Germinal center (tissue), 1 donor: ENCODE measurements at regions not wholly inside any gene's neighbourhood (a gene's known extent, or its start where the extent isn't known, plus 50 kb on each side); places are given as distances from the start of the nearest gene placed in this dataset.

Experiments used
- DNase-seq: peaks from one replicate; pipeline ENCODE4 v3.0.0; 2012; ENCODE audit warnings: mixed read lengths, low spot score

DNA sequence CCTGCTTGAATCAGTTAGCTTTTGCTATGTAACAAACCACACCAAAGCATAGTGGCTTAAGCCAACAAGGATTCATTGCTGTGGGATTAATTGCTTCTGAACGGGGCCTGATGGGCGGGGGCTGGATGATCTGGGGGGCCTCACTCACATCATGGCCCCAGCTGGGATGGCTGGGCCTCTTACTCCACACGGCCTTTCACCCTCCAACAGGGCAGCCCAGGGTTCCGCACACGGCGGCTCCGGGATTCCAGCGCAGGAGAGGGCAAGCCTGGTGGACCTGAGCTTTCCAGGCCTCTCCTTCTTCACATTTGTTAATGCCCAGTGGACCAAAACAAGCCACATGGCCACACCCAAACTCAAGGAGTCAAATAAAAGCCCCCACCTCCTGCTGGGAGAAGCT is 86.3 kb upstream of the PHLPP1 start:
- DNase-seq = no peak

DNA sequence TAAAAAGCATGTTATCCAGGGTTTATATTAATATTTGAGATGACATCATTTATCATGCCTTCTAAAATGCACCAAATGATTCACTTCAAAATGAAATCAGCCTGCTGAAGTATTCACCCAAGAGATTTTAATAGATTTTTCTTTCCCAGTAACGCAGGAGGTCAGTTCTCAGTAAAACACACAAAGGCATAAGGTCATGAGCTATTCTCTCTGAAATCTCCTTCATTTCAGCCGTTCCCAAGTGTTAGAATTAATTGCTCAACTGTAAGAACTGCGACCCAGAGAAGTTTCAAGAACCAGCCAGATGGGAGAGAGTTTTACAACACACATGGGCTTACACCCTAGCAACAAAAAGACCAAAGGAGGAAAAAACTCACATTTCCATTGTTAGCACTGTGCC is 84.2 kb upstream of the PHLPP1 start:
- DNase-seq = no peak

DNA sequence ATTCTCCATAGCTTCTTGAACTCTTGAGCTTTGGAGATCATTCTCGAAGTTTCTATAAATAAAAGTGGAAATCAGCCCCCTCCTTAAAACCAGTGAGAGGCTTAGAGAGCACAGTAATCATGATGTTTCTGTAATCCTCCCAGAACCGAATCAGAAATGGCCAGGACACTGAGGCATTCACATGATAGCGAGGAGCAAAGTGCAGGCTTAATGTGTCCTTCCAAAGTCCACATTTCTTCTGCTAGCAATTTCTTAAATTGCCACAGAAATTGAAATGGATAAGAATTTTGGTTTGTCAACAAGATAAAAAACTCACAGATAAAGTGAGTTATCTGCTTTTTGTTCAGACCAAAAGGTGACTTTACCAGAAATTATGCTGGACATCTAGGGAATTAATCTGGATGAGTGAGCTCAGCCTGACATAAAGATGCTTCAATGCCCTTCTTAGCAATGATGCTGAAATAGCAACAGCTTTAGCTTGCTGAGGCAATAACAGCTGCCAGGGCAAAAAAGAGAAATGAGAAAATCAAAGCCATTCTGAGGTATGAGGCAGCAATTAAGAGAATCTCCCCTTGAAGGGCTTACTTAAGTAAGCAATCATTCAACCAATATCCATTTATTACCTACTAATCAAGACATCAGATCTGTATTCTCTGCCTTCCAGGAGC is 82.4 kb upstream of the PHLPP1 start:
- no peak for DNase-seq

DNA sequence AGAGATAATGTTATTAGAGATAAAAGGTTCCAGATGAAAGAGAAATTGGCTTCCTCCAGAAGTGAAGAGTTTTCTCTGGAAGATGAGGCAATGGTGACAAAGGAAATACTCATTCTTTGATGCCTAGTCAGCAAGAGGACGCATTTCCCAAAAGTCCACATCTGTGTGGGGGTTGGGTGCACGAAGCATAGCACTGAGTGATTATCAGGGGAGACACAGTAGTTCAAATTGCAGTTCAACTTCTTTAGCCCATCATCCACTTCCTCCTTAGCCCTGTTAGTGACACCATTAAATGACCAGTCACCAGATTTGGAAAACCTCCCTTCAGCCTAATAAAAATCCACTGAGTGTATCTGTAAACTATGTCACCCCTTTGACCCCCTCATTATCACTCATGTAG is 80.9 kb upstream of the PHLPP1 start:
- DNase-seq = no peak

DNA sequence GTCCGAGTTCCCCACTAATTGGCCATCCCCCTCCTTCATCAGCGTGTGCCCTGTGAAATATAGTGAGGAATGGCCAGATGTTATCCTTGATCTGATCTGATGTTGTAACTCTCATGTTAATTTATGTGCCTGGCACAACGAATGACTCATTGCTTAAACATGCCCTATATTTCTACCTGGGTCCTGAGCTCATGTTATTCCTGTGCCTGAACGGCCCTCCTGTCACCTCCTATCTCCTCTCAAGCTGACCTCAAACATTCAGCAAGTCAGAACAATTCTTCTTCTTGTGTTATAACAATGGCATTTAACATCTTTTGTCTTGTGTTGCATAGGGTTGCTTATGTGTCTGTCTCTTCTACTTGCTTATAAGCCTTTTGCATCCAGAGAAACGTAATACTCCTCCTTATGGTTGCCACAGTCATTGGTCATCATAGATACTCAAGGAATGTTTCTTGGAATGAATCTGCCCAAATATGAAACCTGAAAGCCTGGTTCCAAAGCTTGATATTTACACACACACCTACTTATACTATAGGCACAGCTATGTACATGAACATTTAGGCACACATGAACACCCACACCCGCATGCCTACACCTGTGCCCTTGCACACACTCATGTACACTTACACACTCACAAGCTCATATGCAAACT is 80.2 kb upstream of the PHLPP1 start:
- DNase-seq = no peak

DNA sequence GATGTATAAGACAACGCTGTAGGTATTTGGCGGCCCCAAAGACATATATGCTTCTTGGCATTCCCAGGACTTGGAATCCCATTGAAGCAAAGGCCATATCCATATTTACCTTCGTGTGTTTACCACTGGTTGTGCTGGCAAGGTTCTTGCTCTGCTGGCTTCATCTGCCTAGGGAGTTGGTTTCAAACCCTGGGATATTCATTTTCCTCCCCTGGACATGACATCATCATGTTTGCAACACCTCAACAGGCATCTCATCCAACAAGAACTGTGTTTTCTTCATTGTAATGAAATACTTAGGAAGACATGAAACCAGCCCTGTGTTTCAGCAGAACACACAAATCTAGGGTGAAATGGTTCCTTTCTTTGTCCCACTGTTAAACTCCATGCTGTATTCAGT is 77.9 kb upstream of the PHLPP1 start:
- DNase-seq = no peak

DNA sequence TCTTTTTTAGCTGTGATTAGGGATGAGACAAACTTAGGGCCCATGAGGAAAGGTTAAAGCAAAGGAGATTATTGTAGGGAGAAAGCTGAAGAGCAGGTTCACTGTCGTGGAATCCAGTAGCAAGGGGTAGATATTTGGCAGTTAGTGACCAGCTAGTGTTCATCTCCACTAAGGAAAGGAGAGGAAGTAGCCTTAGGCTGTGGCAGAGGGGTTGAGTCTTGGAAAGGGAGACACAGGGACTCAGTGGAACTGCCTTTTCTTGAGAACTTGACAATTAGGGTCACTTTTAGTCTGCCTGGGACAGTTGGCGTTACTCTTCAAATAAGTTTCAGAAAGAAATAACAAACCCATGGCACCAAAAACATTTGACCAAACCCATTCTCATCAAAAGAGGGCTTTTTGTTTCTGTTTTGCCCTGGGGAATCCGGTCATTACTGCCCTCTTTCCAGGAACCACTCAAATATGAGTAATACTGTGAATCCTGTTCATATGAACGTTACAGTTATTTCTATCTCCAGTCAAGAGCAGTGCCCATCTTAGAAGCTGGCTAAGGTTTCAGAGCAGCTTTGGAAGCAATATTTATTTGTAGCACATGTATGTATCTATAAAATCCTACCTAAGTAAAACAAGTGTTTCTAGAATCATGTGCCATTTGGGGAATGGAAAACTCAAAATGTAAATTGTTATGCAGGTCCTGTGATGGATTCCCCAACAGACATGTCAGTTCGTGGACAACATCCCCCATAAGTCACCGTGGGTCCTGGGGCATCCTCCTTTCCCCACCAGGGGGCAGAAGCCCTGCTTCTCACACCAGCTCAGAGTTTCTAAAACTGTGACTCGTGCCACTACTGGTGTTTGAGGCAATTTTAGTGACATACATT is 77.3 kb upstream of the PHLPP1 start:
- peak; percentile 80 for DNase-seq

DNA sequence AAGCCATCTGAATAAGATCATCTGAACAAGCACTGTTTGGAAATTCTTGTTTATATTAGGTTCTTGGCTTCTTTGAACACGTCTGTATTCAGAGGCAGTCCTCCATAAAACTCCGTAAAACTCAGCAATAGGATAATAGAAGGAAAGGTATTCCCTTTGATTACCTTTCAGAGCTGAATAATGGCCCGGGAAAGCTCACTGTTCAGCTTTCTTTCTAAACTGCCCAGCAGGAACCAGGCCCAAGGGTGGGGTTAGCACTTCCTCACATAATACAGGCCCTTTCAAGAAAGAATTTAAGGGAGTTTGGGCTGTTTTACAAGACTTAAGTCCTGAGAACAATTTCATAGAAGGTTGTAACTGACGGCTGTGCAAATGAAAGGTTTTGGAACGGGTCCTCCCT is 72.2 kb upstream of the PHLPP1 start:
- DNase-seq = no peak

DNA sequence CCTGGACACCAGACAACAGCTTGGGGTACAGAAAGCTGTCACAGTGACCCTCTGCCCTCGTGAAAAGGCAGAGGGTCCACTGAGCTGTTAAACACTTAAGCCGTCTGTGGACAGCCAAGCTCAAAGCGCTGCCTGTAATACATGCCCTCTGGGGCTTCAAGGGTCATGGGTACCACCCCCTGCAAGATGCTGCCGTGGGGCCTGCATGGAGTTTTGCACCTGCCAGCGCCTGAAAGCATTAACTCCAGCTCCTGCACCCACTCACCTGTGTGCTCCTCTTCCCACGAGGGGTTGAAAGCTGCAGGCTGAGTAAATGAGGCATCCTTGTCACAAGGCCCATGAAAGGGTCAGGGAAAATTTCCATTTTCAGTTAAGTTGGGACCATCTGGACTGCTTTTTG is 70.6 kb upstream of the PHLPP1 start:
- DNase-seq = no peak

DNA sequence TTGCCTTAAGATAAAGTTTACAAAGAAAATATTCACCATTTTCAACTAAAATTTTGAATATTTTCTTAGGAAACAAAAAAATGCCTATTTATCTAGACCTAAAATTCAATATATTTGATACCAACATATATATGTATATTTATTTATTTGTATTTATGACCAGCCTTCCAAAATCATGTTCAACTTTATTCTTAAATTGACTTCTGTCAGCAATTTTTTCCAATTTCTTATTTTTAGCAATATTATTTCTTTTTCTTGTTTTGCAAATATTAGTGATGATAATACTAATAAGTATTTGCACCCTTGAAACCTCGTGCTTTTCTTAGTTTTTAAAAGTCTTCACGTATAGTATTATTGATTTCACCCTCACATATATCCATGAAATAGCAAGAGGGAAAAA is 68.2 kb upstream of the PHLPP1 start:
- DNase-seq = no peak

DNA sequence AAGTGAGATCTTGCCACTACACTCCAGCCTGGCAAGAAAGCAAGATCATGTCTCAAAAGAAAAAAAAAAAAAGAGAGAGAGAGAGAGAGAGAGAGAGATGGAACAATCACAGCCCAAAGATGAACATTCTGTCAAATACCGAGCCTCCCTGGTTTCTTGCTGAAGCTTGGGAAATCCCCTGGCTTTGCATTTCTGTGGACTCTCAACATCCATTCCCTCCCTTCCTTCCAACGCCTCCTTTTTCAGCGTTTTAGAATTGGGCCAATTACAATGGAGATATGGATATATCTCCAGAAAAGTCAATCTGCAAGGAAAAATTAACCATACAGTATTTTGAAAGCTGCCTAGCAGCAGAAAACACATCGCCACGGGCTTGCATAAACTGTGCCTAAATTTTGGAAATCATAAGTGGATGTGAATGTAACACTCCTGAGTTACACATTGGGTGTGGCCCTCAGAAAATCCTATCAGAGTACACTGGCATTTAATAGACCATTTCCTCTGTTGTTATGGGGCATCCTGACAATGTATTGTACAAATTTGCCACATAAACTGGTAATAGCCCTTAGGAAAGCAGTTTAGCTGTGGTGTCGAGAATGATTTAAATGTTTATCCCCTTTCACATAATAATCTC is 67.2 kb upstream of the PHLPP1 start:
- no peak for DNase-seq

DNA sequence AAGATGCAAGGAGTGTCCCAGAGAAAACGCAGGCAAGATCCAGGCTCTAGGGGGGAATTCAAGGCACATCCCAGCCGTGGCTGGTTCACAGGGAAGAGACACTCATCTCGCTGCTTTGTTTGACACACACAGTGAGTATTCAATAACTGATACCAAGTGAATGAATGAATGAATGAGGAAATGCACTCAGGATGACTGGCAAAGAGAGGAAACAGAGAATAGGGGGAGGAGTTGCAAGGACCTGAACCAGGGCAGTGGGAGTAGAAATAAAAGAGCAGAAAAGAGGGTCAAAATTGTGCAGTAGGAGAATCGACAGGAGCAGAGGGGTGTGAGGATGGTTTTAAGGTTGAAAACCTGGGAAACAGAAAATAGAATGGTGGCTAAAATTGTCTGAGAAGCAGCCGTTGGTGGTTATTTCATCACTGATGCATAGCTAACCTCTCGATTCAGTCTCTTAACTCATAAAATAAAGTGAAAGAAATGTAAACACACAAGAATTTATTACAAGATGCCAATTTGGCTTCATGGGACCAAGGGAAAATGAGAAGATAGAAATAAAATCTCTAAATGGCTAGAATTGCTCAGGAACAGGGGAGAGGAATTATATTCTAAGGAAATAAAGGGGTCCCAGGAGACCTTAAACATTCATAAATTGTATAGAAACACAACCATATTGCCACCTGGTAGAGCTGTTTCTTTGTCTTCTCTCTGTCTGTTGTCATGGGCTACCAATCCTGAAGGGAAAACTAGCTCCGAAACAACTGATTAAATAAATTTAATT is 63.9 kb upstream of the PHLPP1 start:
- DNase-seq = peak; percentile 11

DNA sequence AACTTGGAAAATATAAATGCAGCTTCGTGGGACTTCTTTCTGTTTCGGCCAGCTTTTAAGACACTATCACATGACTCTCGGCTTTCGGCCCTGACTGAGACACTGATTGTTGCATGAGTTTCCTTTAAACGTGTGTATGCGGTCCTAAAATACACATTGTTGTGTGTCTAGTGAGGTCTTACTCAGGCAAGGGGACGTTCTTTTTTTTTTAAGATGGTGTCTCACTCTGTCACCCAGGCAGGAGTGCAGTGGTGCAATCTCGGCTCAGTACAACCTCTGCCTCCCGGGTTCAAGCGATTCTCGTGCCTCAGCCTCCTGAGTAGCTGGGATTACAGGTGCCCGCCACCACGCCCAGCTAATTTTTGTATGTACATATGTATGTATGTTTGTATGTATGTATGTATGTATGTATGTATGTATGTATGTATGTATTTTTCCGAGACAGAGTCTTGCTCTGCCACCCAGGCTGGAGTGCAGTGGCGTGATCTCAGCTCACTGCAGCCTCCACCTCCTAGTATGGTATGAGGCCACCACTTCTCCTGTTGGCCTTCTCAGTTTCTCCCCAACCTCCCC is 63.2 kb upstream of the PHLPP1 start:
- DNase-seq = peak; percentile 19

DNA sequence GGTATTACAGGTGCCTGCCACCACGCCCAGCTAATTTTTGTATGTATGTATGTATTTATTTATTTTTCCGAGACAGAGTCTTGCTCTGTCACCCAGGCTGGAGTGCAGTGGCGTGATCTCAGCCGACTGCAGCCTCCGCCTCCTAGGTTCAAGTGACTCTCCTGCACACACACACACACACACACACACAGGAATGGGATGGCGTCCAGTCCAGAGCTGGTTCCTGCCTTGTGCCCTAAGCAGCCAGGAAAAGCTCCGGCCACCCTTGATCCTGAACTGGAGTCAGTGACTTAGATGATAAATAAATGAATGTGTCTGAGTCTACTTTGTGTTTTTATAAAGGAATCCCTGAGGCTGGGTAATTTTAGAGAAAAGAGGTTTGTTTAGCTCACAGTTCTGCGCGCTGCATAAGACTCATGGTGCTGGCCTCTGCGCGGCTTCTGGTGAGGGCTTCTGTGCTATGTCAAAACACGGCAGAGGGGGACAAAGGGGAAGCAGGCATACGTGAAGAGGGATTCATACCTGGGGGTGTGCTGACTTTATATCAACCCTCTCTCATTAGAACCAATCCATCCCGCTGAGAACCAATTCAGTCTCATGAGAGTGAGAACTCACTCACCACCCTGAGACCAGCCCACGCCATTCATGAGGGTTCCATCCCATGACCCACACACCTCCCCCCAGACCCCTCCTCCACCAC is 59.7 kb upstream of the PHLPP1 start:
- no peak for DNase-seq

DNA sequence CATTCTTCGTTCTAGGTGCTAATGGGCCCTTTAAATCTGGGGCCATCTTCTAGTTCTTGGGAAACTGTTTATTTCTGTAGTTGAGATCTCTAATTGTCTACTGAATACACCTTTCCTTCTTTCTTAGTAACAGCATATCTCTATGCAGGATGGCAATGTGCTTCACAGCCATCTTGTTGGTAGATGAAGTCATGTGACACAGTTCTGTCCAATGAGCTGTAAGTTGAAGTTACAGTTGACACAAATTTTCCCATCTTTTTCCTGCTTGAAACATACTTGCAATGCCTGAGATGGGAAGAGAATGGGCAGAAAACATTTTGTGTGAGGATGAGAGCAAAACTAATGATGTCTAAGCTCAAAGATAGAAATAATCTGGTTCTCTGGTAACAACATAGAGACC is 57.3 kb upstream of the PHLPP1 start:
- DNase-seq = no peak

DNA sequence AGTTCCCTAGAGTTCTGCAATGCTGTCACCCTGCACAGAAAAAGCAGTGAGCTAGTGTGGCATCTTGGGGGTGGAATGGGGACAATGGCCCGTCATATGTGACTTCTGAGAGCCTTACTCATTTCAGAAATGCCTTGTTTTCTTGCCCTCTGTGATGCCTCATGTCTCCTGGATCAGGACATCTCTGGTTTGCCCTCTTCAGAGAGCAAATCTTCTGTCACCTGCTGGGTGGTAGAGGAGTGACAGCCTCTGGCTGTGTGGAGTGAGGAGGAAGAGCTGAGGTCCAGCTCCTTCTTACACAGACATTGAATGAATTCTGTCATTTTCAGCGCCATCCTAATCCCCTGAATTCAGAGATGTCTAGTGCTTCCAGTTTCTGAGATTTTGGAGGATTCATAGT is 55.6 kb upstream of the PHLPP1 start:
- DNase-seq = no peak

DNA sequence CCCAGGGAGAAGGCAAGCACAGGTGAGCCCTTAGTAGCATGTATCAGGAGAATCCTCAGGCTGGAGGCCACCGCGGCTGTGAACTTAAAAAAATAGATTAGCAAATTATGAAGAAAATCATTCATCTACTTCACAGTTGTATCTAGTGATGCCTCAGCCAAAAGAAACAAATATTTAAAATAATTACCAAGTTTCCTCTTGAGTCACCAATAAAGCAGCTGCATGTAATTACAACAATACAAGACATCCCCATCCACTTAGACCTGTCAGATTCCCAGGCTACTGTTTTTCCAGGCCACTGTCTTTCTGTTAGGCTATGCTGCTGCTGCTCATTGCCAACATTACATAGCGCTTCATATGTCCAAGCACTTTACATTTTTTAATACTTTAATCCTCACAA is 54.6 kb upstream of the PHLPP1 start:
- DNase-seq = no peak

DNA sequence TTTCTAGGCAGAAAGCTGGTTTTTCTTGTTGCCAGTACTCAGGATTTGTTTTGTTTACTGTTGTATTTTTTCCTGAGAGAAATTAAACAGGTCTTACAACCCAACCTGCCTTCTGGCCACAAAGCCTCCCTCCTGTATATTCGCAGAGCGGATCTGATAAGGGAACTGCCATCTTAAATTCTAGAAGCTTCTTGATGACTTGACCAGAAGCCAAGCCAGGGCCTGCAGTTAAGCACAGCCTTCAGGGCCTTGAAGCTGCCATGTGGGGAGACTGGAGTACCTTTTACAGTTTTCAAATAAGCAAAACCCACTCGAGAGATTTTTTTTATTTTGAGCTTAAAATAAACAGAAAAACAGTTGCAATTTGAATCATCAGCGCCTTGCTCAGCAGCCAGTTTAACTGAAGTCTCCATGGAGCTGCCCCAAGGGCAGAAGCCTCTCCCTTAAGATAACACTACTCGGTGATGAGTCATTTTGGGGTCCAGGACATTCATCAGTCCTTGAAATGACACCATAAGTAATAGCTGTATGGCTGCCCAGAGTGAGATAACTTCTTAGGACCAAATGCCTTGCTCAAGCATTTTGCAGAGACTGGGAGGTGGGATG is 51.5 kb upstream of the PHLPP1 start:
- DNase-seq = no peak

DNA sequence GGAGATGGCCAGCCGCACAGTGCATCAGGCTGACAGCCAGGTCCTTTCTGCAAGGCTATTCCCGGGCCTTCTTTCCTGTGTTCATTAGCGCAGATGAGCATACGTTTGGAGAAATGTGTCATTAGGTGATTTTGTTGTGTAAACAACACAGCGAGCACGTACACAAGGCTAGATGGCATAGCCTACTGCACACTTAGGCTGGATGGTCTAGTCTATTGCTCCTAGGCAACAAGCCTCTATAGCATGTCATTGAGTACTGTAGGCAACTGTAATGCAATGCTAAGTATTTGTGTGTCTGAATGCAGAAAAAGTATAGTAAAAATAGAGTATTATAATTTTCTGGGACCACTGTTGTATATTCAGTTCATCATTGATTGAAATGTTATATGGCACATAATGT is 50.9 kb upstream of the PHLPP1 start:
- no peak for DNase-seq

DNA sequence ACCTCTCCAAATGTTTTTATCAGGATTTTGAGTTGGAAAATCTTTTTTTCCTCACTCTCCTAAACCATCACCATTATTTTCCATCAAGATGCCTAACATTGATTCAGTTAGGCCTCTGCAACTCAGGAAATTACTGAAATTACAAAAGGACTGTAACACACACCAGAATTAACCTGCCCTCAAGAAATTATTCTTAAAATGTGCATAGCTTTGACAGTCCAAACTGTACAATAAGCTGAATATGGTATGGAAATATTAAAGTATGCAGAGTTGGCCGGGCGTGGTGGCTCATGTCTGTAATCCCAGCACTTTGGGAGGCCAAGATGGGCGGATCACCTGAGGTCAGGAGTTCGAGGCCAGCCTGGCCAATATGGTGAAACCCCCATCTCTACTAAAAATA is 50.2 kb upstream of the PHLPP1 start:
- DNase-seq = no peak
